Urothelium cell line (cell line): ENCODE measurements at regions not wholly inside any gene's neighbourhood (a gene's known extent, or its start where the extent isn't known, plus 50 kb on each side); places are given as distances from the start of the nearest gene placed in this dataset.
A peak's percentile ranks its signal among the peaks of the same experiment; 100 is the strongest.

Source experiments
- DNase-seq: peaks from one replicate; pipeline ENCODE4 v3.0.0; 2011; ENCODE audit warnings: low spot score, mixed read lengths
- FAIRE-seq: peaks from 2 replicates; lab custom pipeline; 2011; peaks lifted over from hg19 to GRCh38; lab: Jason Lieb, UNC

DNA sequence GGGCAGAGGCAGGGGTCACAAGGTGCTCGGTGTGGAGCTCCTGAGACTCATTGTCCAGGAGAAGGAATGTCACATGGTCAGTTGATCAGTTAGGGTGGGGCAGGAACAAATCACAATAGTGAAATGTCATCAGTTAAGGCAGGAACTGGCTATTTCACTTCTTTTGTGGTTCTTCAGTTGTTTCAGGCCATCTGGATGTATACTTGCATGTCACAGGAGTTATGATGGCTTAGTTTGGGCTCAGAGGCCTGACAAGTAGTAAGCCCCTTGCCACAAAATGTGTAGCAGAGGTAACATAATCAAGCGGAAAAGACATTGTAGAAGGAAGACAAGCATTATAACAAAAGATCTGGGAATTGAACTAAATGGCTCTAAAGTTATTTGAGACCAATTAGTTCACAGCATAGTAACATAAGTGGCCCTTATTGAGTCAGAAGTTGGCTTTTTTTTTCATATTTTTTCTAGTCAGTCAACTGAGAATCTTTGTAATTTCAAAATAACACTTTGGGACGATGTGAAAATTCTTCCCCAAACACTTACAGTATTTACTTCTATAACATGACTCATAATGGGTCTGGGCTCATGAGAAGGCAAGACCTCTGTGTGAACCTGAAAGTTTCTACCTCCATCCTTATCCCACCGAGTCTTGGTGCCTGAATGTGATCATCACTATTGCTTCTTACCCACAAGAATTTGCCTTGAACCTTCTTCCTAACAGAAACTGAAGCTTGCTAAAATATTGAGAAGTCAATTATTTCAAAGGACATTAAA lies 137.0 kb upstream of the DPT start:
- FAIRE-seq (no peak), DNase-seq (no peak)

DNA sequence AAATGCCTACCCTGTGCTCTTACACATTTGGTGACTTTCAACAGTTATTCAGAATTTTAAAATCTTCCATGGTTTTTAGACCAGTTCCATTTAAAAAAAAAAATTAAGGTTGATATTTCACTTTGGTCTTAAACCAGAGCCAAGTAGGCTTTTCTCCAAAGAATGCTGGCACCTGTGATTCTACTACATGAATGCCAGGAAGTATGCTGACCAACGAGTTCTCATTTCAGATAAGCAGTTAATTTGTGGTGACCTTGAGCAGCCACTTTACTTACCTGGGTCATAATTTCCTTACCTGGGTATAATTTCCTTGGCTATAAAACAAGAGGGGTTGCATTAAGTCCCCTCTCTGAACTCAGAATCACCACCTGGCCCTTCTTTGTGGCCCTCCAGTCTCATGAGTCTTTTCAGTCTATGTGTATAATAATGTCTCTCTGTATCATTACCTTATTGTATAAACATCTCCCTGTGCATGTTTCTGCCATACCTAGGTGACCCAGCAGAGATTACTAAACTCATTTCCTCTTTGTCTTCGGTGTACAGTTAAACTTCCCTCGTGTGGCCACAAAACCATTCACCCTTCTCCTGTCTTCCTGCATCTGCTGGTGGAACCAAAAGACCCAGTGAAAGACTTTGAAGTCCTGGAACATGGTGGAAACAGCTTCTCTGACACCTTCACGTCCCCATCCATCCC lies 139.1 kb upstream of the DPT start:
- FAIRE-seq (no peak), DNase-seq (no peak)

DNA sequence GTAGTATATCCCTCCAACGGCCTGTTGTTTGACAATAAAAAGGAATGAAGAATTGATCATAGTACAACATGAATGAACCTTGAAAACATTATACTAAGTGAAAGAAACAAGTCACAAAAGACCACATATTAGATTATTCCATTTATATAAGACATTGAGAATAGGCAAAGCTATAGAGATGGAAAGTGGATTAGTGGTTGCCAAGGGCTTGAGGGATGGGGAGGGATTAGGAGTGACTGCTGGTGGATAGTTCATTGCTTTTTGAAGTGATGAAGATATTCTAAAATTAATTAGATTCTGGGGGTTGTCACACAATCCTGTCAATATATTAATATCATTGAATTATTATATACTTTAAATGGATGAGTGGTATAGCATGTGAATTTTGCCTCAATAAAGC lies 142.5 kb upstream of the DPT start:
- no peak for DNase-seq
- FAIRE-seq: no peak

DNA sequence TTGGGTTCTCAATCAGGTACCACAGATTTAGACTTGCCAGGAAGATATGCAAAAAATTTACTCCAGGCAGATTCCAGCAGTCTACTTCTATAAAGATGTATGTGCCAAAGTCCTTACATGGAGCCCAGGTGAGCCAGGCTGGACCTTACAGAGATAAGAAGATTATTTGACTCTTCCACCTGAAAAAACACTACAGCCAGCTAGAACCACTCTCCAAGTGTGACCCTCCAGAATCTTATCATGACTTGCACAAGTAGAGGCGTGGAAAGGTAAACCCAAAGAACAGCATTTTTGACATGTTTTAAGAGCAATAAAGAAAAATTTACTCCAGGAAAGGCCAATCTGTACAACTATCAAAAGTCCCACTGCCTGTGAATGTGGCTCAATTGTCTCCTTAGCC lies 146.8 kb upstream of the DPT start:
- FAIRE-seq: no peak
- DNase-seq: no peak

DNA sequence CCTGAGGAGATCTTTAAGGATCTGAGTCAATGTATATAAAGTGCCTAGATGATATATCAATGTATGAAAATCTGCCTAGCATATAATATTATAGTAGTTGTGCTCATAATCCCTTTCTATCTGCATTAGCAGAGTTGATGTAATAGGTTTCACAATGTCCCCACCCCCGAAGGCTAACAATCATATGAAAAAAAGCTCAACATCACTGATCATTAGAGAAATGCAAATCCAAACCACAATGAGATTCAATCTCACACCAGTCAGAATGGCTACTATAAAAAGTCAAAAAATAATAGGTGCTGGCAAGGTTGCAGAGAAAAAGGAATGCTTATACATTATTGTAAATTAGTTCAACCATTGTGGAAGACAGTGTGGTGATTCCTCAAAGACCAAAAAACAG lies 147.8 kb upstream of the DPT start:
- DNase-seq (no peak), FAIRE-seq (no peak)

DNA sequence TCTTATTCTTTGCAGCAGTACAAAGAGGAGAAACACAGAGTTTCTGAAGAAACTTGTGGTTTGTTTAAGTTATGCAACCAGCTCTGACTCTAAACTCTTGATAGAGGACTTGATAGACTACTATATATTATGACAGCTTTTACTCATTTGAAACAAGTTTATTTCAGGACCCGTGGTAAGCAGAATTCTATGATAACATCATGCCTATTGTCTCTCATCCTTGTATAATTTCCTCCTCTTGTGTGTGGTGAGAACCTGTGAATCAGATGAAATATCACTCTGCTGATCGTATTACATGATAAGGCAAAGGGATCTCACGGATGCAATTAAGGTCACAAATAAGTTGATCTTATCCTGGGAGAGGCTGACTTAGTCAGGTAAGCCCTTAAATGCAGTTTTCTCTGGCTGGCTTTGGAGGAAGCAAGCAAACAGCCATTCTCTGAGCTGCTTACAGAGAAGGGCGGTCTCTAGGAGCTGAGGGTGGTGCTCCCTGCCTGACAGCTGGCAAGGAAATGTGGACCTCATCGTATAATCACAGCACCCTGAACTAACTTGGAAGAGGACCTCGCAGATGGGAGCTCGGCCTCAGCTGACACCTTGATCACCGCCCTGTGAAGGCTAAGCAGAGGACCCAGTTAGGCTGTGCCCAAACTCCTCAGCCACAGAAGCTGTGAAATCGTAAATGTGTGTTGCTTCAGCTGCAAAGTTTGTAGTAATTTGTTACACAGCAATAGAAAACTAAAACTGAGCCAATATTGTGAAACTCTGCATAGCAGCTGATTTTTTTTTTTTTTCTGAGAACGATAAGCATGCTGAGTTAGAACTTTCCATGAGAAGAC lies 151.1 kb upstream of the DPT start:
- FAIRE-seq (peak; percentile 20), DNase-seq (no peak)

DNA sequence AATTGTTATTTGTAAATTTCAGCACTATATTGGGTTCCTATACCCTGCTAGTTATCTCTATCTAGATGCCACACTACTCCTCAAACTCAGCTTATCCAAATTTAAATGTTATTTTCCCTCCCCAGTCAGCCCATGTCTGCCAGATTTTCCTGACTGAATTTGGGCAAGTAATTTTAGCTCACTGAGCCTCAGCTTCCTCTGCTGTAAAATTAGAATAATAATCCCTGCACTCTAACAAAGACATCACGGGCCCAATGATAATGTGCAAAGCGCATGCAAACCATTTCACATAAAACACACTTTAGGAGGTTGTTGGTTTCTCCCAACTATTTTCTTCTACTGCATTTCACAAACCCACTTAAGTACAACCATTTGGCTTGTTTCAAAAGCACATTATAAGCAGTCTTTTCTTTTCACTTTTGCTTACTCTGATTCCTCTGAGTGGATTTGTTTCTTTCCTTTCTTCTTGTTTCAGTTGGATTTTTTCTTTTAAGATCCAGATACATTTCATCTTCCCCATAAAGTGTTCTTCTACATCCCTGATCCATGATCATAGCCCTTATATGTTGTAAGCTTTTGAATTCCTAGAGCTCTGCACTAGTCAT lies 152.8 kb upstream of the DPT start:
- FAIRE-seq: no peak
- DNase-seq: no peak

DNA sequence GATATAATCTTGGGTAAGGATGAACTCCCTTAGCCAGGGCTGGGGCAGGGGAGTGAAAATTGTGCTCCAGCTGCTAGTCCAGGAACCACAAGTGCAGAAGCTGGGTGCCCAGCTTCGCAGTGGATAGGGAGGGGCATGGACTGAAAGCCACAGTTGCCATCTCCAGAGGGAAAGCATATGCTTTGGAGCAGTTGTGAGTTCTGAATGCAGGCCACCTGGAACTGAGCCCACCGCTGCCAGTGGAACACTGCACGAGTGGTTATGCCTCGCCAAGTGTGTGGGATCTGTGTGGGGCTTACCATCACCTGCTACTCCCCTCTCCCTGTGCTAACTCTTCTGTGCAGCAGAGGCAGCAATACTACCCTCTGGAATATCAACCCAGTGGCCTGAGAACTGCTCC lies 158.4 kb upstream of the DPT start:
- FAIRE-seq (no peak), DNase-seq (no peak)

DNA sequence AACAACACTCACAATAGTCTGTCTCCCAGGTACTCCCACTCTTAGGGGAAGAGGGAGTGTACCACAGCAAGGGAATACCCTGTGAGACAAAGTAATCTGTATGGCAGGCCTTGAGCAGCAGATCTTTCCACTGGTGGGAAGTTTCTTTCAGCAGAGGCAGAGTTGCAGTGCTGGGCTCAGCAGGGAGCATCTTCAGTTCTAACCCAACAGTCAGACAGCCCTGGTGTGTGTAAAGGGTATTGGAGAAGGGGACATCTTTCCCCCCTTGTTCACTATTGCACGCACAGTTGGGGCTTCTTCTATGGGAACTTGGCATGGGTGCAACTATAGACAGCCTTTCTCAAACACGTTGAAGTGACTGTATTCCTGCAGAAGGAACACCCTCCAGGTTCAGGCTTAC lies 159.4 kb upstream of the DPT start:
- DNase-seq (no peak), FAIRE-seq (no peak)

DNA sequence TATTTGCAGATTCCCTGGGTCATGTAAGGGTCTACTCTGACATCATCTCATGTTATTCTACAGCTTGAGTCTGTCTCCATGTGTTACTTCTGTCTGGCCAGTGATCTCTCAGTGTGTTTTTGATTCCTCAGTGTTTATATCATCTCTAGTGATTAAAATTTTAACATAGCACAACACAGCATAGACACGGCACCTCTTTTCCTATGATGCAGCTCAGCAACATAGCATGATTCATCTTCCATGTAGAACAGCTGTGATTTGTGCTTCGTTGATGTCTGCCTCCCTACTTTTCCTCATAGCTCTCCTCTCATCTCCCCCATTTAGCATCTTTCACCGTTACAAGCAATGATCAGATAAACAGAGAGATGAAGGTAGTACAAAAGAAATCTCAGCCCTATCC lies 163.9 kb upstream of the DPT start:
- FAIRE-seq: no peak
- no peak for DNase-seq

DNA sequence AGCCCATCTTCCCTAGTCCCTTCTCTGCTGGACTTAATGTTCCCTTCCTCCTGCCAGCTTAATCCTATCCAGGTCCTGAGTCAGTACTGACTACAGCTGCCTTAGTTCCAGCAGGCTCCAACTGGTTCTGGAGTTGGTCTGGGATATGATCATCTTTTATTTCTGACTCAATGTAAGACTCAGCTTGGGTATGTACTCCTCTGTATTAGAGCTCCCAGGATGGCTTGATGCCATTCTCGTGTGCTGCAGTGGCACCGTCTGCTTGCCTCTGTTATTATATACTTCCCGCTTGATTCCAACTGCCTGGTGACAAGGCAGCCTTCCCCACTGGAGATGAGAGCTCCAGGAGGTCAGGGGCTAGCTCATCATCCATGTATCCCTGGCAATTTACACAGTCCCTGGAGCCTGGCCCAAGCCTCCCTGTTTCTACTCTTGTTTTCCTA lies 164.4 kb upstream of the DPT start:
- DNase-seq (no peak), FAIRE-seq (no peak)

DNA sequence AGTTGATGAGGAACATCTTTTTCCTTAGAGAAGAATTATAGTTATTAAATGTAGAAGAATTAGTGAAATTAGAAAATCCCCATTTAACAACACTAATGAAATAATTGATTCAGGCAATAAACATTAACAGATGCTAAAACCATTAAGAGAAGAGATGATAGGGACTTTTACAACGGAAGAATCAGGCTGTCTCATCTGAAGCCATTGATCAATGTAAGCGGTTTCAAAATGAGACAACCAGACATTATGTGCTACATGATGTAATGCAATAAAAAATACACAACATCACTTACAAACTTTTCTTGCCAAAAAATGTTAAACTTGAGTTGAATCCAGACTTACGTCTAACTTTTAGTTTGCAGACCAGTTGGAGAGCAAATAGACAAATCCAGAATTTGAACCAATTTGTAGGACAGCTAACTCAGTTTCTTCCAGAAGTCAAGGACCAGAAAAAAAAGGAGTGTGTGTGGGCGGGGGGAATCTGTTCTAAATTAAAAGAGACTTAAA lies 165.4 kb upstream of the DPT start:
- FAIRE-seq: no peak
- no peak for DNase-seq

DNA sequence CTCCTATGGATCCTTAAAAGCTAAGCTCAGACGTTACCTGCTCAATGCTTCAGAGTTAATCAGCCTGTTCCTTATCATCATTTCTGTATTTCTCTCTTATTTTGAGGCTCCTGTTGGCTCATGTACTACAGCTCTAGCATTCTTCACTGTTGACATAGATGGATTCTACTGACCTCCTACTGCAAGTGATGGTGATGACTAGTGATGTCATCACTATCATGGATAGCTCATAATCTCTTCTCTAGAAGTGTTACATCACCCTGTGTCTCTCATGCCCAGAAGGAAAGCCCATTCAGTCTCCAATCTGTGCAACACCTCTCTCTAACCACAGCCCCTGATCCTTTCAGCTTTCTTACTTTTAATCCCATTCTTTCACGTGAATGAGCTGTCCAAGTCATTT lies 168.2 kb upstream of the DPT start:
- no peak for DNase-seq
- no peak for FAIRE-seq

DNA sequence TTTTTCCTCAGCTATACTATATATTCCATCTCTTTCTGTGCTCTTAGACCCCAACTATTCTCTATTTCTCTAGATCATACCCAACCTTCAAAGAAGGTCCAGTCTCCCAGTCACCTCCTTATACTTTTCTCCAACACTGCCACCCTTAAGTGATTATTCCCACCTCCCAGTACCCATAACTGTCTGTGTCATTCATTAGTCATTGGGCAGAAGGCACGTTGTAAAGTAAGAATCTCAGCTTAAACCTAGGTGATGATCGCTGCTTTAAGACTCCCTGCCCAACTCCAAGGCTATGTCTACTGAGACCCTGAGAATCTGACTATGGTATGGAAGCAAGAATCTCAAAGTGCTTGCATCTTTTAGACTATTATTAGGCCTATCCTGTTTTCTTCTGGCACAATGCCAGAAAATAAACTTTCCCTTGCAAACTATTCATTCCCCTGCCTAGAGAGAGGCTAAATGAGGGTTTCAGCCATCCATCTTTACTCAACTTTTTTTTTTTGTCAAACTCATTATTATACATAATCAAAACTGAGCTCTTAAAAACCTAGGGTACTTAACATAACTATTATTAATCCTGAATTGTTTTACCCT lies 174.3 kb upstream of the DPT start:
- FAIRE-seq: no peak
- DNase-seq: no peak

DNA sequence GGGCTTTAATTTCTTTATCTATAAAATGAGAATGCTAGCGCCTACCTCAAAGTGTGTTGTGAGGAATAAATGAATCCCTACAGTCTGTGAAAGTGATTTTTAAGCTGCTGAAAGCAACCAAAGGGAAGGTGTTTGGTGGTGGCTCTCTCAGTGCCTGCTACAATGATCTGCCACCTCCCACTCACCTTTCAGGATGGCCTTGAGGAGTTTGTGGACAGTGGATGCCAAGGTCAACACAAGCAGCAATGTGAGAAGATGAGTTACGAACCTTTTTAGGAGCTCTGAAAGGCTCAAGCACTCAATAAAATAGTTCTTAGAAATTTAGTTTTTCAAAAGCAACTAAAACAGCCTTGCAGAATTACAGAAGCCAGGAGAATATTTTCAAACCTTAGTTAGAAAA lies 176.6 kb upstream of the DPT start:
- no peak for FAIRE-seq
- no peak for DNase-seq

DNA sequence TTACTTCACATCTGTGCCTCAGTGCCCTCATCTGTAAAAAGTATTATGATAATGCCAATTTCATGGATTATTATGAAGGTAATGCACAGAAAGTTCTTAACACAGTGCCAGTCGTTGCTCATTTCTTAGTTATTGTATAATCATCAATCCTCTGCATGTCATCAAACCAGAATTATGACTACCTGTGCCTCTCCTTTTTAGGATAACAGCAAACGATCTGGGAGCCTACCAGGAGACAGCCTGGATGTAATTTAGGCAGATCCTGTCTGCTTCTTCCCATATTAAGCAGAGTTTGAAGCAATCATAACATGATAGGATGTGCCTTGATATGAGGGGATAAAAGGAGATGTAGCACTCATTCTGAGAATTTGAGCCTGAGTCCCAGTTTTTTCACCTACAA lies 177.4 kb upstream of the DPT start:
- DNase-seq (no peak), FAIRE-seq (no peak)

DNA sequence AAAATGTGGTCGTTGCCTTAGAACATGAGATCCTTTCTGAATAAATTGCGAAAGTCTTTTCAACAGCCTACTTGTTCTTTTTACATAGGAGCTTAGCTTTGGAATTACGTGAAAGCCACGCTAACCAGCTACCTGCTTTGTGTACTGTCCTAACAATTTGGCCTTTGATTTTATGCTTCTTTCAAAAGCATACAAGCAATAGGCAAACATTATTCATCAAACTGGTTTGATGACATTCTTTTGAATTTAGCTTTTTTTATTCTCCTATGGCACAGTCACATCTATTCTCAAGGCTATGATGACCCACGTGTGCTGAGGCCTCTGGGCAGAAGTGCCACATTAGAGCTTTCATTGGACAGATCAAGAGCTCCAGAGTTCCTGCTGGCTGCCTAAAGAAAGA lies 178.0 kb upstream of the DPT start:
- FAIRE-seq (no peak), DNase-seq (no peak)

DNA sequence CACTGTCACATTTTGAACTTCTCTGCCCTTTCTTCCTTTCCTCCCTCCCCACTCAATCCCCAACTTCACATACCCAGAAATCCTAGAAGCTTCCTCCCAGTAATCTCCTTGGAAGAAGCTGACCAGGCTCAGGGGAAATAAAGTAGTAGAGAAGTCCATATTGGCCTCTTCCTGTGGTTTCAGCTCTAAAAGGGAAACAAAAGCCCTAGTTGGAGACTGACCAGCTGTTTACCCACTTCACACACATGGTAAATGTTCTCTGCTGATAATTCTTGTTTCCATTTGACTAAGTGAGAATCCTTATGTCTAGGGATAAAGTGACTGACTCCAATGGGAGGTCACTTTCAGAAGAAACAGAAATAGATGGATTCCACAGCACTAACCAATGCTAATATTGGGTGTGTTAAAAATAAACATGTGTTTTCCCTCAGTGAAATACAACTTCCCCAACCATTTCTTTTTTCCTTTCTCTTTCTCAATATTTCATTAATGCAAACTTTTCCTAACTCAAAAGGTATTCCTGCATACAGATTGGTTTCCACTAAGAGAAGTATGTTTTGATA lies 178.9 kb upstream of the DPT start:
- DNase-seq: no peak
- no peak for FAIRE-seq

DNA sequence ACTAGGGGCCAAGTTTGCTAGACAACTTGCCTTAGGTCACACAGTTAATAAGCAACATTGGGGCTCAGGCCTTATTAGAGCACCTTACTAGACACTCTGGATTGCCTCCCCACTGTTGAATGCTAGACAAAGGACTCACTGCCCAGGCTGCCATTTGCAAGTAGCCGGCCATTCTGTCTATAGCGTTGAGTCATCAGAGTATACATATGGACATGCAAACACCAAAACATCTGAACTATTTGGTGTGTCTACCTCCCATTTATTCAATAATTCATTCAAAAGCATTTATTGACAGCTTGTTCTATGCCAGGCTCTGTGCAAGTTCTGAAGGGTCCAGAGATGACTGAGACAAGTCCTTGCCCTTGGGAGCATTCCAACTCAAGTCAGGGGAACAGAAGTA lies 181.4 kb upstream of the DPT start:
- DNase-seq (no peak), FAIRE-seq (no peak)

DNA sequence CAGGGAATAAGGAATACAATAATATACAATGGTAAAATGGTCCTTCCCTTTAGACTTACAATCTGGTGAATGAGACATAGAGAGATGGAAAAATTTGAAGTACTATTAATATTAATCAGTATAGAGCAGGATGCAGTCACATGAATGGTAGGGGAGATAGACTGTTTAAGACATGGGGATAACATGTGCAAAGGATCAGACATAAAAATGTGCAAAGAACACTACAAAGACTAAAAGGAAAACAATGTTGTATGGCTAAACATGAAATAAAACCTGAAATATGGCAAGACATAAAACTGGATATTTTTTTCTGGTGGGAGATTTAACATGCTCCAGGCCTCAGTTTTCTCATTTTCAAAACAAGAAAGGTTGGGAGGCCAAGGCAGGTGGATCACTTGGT lies 182.4 kb upstream of the DPT start:
- DNase-seq: no peak
- no peak for FAIRE-seq
